ENCODE measurements at regions not wholly inside any gene's neighbourhood (a gene's known extent, or its start where the extent isn't known, plus 50 kb on each side); places are given as distances from the start of the nearest gene placed in this dataset.

GRCh38 chr4:183038436-183038835, 60.6 kb upstream of the WWC2 start:
- TF ChIP-seq CTCF (IDR thresholded peaks at IDR 0.05) (no peak), EP300 (IDR thresholded peaks at IDR 0.05) (no peak), POLR2A (IDR thresholded peaks at IDR 0.05) (no peak)

Measured in stomach (tissue), 4 donors.